ENCODE measurements at regions not wholly inside any gene's neighbourhood (a gene's known extent, or its start where the extent isn't known, plus 50 kb on each side); places are given as distances from the start of the nearest gene placed in this dataset.

DNA sequence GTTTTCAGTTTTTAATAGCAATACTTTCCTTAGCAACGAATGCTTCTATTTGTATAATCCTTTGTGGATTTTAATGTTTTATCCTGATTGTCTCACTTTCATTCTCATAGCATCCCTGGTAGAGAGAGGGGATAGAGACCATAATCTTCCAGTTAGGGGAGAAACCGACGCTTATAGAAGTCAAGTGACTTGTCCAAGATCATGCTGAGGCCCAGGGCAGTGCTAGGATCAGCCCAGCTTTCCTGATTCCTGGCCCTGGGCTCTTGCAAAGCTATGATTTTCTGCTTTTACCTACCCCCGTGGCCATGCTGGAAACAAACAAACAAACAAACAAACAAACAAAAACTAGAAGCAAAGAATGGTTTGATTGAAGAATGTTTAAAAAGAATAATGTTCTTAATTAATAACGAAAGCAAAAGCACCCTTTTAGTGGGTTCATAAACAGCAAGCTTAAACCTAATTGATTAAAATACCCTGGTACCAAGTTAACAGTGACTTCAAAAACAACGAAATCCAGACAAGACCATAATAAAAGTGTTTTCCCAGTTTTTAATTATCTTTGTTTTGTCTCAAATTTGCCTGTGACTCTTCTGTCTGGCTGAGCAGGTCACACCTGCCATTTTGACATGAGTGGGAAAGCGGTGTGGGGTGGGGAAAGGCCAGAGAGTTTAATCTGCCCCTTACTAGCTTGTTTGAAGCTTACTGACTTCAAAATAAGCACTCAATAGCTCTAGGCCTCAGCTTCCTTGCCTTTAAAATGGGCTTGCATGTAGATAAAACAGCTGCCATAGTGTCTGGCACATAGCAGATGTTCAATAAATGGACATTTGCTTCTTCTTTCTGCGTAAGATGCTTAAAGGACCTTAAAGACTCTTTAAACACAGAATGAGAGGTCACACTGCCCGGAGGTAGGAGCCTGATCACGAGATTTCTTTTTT lies 116.6 kb upstream of the MYCN start:
- TF ChIP-seq POLR2AphosphoS5 (IDR thresholded peaks at IDR 0.05) (no peak), POLR2A (IDR thresholded peaks at IDR 0.05) (no peak), CTCF (IDR thresholded peaks at IDR 0.05 in 8 of 11, conservative IDR thresholded peaks at IDR 0.05 in 3 of 11) (no peak)

All from spleen (tissue), 7 donors.